ENCODE measurements at regions not wholly inside any gene's neighbourhood (a gene's known extent, or its start where the extent isn't known, plus 50 kb on each side); places are given as distances from the start of the nearest gene placed in this dataset.

- TF ChIP-seq CTCF (IDR thresholded peaks at IDR 0.05; ENCODE audit: insufficient read depth, low read length) (no peak), POLR2AphosphoS5 (IDR thresholded peaks at IDR 0.05; ENCODE audit: low read depth) (no peak), REST (IDR thresholded peaks at IDR 0.05; ENCODE audit: insufficient replicate concordance, low read depth) (no peak), GABPA (IDR thresholded peaks at IDR 0.05; ENCODE audit: low read depth) (no peak), SPI1 (IDR thresholded peaks at IDR 0.05; ENCODE audit: borderline replicate concordance, low read depth) (no peak)
Observed at GRCh38 chrX:130550351-130550750, 148.6 kb downstream of the RBMX2 start.
